Lung (tissue), 11 donors: ENCODE measurements at regions not wholly inside any gene's neighbourhood (a gene's known extent, or its start where the extent isn't known, plus 50 kb on each side); places are given as distances from the start of the nearest gene placed in this dataset.
A peak's percentile ranks its signal among the peaks of the same experiment; 100 is the strongest.

Experiments
- ATAC-seq: fragments of 200-7000 bp; cut with Tn5 transposase; one replicate; pipeline ENCODE4 v1.9.1; 2020; ENCODE audit warnings: moderate number of reproducible peaks; ENCODE audit not compliant: insufficient read depth, low FRiP score
- DNase-seq, 3 donors: peaks; one replicate each; pipeline ENCODE4 v3.0.0-alpha.2; 2013 to 2017
- H3K27ac ChIP-seq, 2 donors: one replicate each; pipeline ENCODE4 v1.5.1; 2013; ENCODE audit warnings: mild to moderate bottlenecking in 2 of 2, moderate library complexity in 2 of 2, control low read depth in 1 of 2, inconsistent platforms in 1 of 2, low read depth in 1 of 2, low read length in 1 of 2
- H3K27me3 ChIP-seq, 3 donors: one replicate each; pipeline ENCODE4 v1.5.1; 2013; ENCODE audit warnings: low read length in 2 of 3; ENCODE audit not compliant: control insufficient read depth in 3 of 3, insufficient read depth in 3 of 3
- H3K36me3 ChIP-seq, 4 donors: one replicate each; pipeline ENCODE4 v1.5.1; 2013; ENCODE audit warnings: low read length in 4 of 4, mild to moderate bottlenecking in 1 of 4, moderate library complexity in 1 of 4; ENCODE audit not compliant: control insufficient read depth in 4 of 4, insufficient read depth in 4 of 4
- H3K4me1 ChIP-seq, 5 donors: one replicate each; pipeline ENCODE4 v1.5.1; 2013; ENCODE audit warnings: low read length in 5 of 5, mild to moderate bottlenecking in 2 of 5, moderate library complexity in 1 of 5; ENCODE audit not compliant: control insufficient read depth in 5 of 5, insufficient read depth in 5 of 5
- H3K4me3 ChIP-seq: one replicate; pipeline ENCODE4 v1.5.1; 2013; ENCODE audit warnings: mild to moderate bottlenecking, control low read depth, moderate library complexity
- H3K9ac ChIP-seq, 2 donors: one replicate each; pipeline ENCODE4 v1.5.1; 2013; ENCODE audit warnings: low read length in 2 of 2, control low read depth in 1 of 2; ENCODE audit not compliant: insufficient read depth in 1 of 2
- H3K9me3 ChIP-seq, 4 donors: one replicate each; pipeline ENCODE4 v1.5.1; 2013; ENCODE audit warnings: low read length in 3 of 4, mild to moderate bottlenecking in 1 of 4, moderate library complexity in 1 of 4; ENCODE audit not compliant: control insufficient read depth in 4 of 4, insufficient read depth in 3 of 4
- CTCF ChIP-seq: IDR thresholded peaks from 2 replicates; pipeline ENCODE4 v1.5.1; 2012; ENCODE audit warnings: mild to moderate bottlenecking; ENCODE audit errors: control extremely low read depth, extremely low read depth
- WGBS, 2 donors: extraction: QIAGEN DNeasy Blood & Tissue Kit; methylation state at CpG; one replicate each; pipeline ENCODE4 v1.1.7; 2013; 5-methylcytosine and 5-hydroxymethylcytosine counted together
- donor health status: control.
- donor health status: control.
- donor health status: Bipolar disorder and iron deficiency.
- donor health status: healthy.
- donor health status: DM: yes; HTN: yes; CAD: no.

- ATAC-seq = no peak
- no peaks in the 10 kb centered on the region for H3K27me3 ChIP-seq
- H3K36me3 ChIP-seq = no peaks in the 10 kb centered on the region
- no peak overlapping the region for H3K4me3 ChIP-seq
- peaks cover 0 to 6% (median 0%) of the 10 kb centered on the region in 5 donors for H3K4me1 ChIP-seq
- peaks cover 0 to 6% (median 0%) of the 10 kb centered on the region in 4 donors for H3K9me3 ChIP-seq
- H3K27ac ChIP-seq = no peak overlapping the region
- DNase-seq = no peak
- no peak for TF ChIP-seq CTCF
- no peak overlapping the region for H3K9ac ChIP-seq
- WGBS, 2 donors = 85 to 90% methylated on average over 3 of the region's 3 CpGs
These were observed 461.9 kb upstream of the RGS18 start for GRCh38 chr1:191696354-191696753.

- DNase-seq (peak in 2 of 3 donors; percentile 71 to 77), ATAC-seq (no peak)
- Histone ChIP-seq H3K9ac (no peak overlapping the region), H3K27me3 (no peaks in the 10 kb centered on the region), H3K36me3 (no peaks in the 10 kb centered on the region), H3K4me1 (peaks cover 0 to 6% (median 0%) of the 10 kb centered on the region in 5 donors), H3K27ac (no peak overlapping the region), H3K9me3 (peaks cover 0 to 6% (median 0%) of the 10 kb centered on the region in 4 donors), H3K4me3 (no peak overlapping the region)
- TF ChIP-seq CTCF = no peak
These were observed 460.7 kb upstream of the RGS18 start for GRCh38 chr1:191697556-191697955.

- DNase-seq (peak in 2 of 3 donors; percentile 52 to 63), ATAC-seq (no peak)
- 46 to 54% methylated on average over 1 of the region's 1 CpG for WGBS, 2 donors
- Histone ChIP-seq H3K36me3 (no peaks in the 10 kb centered on the region), H3K4me3 (no peak overlapping the region), H3K27me3 (no peaks in the 10 kb centered on the region), H3K4me1 (peaks cover 0 to 6% (median 0%) of the 10 kb centered on the region in 5 donors), H3K9ac (no peak overlapping the region), H3K9me3 (peaks cover 0 to 6% (median 0%) of the 10 kb centered on the region in 4 donors), H3K27ac (no peak overlapping the region)
- no peak for TF ChIP-seq CTCF
These were observed 460.0 kb upstream of the RGS18 start for GRCh38 chr1:191698246-191698645.

- no peak for TF ChIP-seq CTCF
- ATAC-seq = no peak
- Histone ChIP-seq H3K36me3 (no peaks in the 10 kb centered on the region), H3K9ac (no peak overlapping the region), H3K9me3 (peaks cover 0 to 6% (median 0%) of the 10 kb centered on the region in 4 donors), H3K4me1 (peaks cover 0 to 6% (median 0%) of the 10 kb centered on the region in 5 donors), H3K27me3 (no peaks in the 10 kb centered on the region), H3K4me3 (no peak overlapping the region), H3K27ac (no peak overlapping the region)
- 78 to 88% methylated on average over 1 of the region's 1 CpG for WGBS, 2 donors
- DNase-seq = no peak
These were observed 458.9 kb upstream of the RGS18 start for GRCh38 chr1:191699343-191699742.
